GM21367 (cell line): ENCODE measurements at regions not wholly inside any gene's neighbourhood (a gene's known extent, or its start where the extent isn't known, plus 50 kb on each side); places are given as distances from the start of the nearest gene placed in this dataset.

Experiments used
- ATAC-seq: cut with Tn5 transposase; IDR thresholded peaks from one replicate; pipeline ENCODE4 v1.9.1; 2021; ENCODE audit not compliant: unreplicated experiment

GRCh38 chr11:26078231-26078821, 253.6 kb upstream of the ANO3 start:
- peak; percentile 88 for ATAC-seq

- ATAC-seq = no peak
Observed at GRCh38 chr11:26084313-26084712, 247.6 kb upstream of the ANO3 start.

GRCh38 chr11:26086028-26086427, 245.9 kb upstream of the ANO3 start:
- ATAC-seq = no peak

- peak; percentile 95 for ATAC-seq
Observed at GRCh38 chr11:26087120-26087935, 244.6 kb upstream of the ANO3 start.

GRCh38 chr11:26088391-26088790, 243.5 kb upstream of the ANO3 start:
- no peak for ATAC-seq

- no peak for ATAC-seq
Observed at GRCh38 chr11:26090651-26091050, 241.3 kb upstream of the ANO3 start.

- no peak for ATAC-seq
Observed at GRCh38 chr11:26093206-26093605, 238.7 kb upstream of the ANO3 start.

- ATAC-seq = no peak
Observed at GRCh38 chr11:26095340-26095739, 236.6 kb upstream of the ANO3 start.

GRCh38 chr11:26096451-26096850, 235.5 kb upstream of the ANO3 start:
- ATAC-seq = no peak

GRCh38 chr11:26102325-26102724, 229.6 kb upstream of the ANO3 start:
- no peak for ATAC-seq

- no peak for ATAC-seq
Observed at GRCh38 chr11:26105762-26106423, 226.0 kb upstream of the ANO3 start.

- no peak for ATAC-seq
Observed at GRCh38 chr11:26106726-26107125, 225.2 kb upstream of the ANO3 start.

GRCh38 chr11:26109658-26110368, 222.1 kb upstream of the ANO3 start:
- no peak for ATAC-seq

GRCh38 chr11:26112264-26112663, 219.7 kb upstream of the ANO3 start:
- no peak for ATAC-seq

- ATAC-seq = no peak
Observed at GRCh38 chr11:26121466-26121865, 210.5 kb upstream of the ANO3 start.

GRCh38 chr11:26126741-26127140, 205.2 kb upstream of the ANO3 start:
- ATAC-seq = no peak

GRCh38 chr11:26127336-26127735, 204.6 kb upstream of the ANO3 start:
- no peak for ATAC-seq

- no peak for ATAC-seq
Observed at GRCh38 chr11:26131406-26131805, 200.5 kb upstream of the ANO3 start.

GRCh38 chr11:26134053-26134452, 197.9 kb upstream of the ANO3 start:
- ATAC-seq = no peak

GRCh38 chr11:26134481-26135355, 197.2 kb upstream of the ANO3 start:
- peak; percentile 66 for ATAC-seq

GRCh38 chr11:26137651-26138050, 194.3 kb upstream of the ANO3 start:
- ATAC-seq = no peak
